Gastroesophageal sphincter (tissue), 4 donors: ENCODE measurements at regions not wholly inside any gene's neighbourhood (a gene's known extent, or its start where the extent isn't known, plus 50 kb on each side); places are given as distances from the start of the nearest gene placed in this dataset.

Experiments used
- ATAC-seq: fragments of 150-250 bp; one replicate; pipeline ENCODE4 v1.9.1; 2016; ENCODE audit warnings: mild to moderate bottlenecking, moderate library complexity
- H3K27ac ChIP-seq, 4 donors: fragments of 200-600 bp; sonication (generic) in 3 of 4; 1 replicate in 3 of 4; 2 replicates in 1 of 4; pipeline ENCODE4 v1.5.1; 2016 to 2019
- H3K27me3 ChIP-seq: fragments of 200-600 bp; sonication (generic); one replicate; pipeline ENCODE4 v1.5.1; 2019
- H3K36me3 ChIP-seq, 2 donors: fragments of 200-600 bp; sonication (generic); one replicate each; pipeline ENCODE4 v1.5.1; 2019; ENCODE audit warnings: control low read depth in 1 of 2
- H3K4me1 ChIP-seq, 3 donors: fragments of 200-600 bp; sonication (generic); 1 replicate in 2 of 3; 2 replicates in 1 of 3; pipeline ENCODE4 v1.5.1; 2016 to 2019; ENCODE audit warnings: control low read depth in 2 of 3
- H3K4me3 ChIP-seq, 2 donors: fragments of 200-600 bp; sonication (generic); one replicate each; pipeline ENCODE4 v1.5.1; 2019; ENCODE audit warnings: mild to moderate bottlenecking in 1 of 2, moderate library complexity in 1 of 2
- H3K9me3 ChIP-seq, 3 donors: fragments of 200-600 bp; sonication (generic); one replicate each; pipeline ENCODE4 v1.5.1; 2017 to 2019; ENCODE audit warnings: control low read depth in 2 of 3
- CTCF ChIP-seq, 4 experiments: fragments of 200-600 bp in 2 of 4; fragments of 450-650 bp in 2 of 4; sonication (generic) in 1 of 4; IDR thresholded peaks; one replicate each; pipeline ENCODE4 v1.5.1; 2017 to 2019; ENCODE audit warnings: antibody characterized with exemption in 4 of 4, mild to moderate bottlenecking in 2 of 4, moderate library complexity in 2 of 4
- EP300 ChIP-seq: sonication (generic); formaldehyde crosslinking; IDR thresholded peaks from one replicate; pipeline ENCODE4 v1.6.1; 2017; ENCODE audit warnings: antibody characterized with exemption, mild to moderate bottlenecking
- POLR2A ChIP-seq, 2 donors: fragments of 450-650 bp; IDR thresholded peaks; one replicate each; pipeline ENCODE4 v1.6.1; 2017; ENCODE audit warnings: antibody characterized with exemption in 2 of 2, mild to moderate bottlenecking in 2 of 2, moderate library complexity in 1 of 2
- POLR2AphosphoS5 ChIP-seq: sonication (generic); formaldehyde crosslinking; IDR thresholded peaks from one replicate; pipeline ENCODE4 v1.6.1; 2017; ENCODE audit warnings: antibody characterized with exemption
- WGBS, 2 donors: methylation state at CpG; one replicate each; pipeline ENCODE4 v1.1.5; 2018; ENCODE audit warnings: low coverage in 1 of 2; 5-methylcytosine and 5-hydroxymethylcytosine counted together

- Histone ChIP-seq H3K27ac (peak overlapping the region in 2 of 4 donors; percentile 12 to 47), H3K4me1 (no peaks in the 10 kb centered on the region), H3K27me3 (no peaks in the 10 kb centered on the region), H3K36me3 (no peaks in the 10 kb centered on the region), H3K4me3 (no peak overlapping the region), H3K9me3 (peaks cover 0 to 10% (median 0%) of the 10 kb centered on the region in 3 donors)
- ATAC-seq = no peak
- no peak for TF ChIP-seq POLR2AphosphoS5
- TF ChIP-seq CTCF (IDR thresholded peaks at IDR 0.05) = no peak
- no peak for TF ChIP-seq POLR2A (IDR thresholded peaks at IDR 0.05)
- TF ChIP-seq EP300 = no peak
- 31 to 48% methylated on average over 3 of the region's 3 CpGs for WGBS, 2 donors
Measured at GRCh38 chr1:172779491-172779890, 120.6 kb downstream of the FASLG start.

- no peak for TF ChIP-seq EP300
- no peak for TF ChIP-seq CTCF (IDR thresholded peaks at IDR 0.05)
- TF ChIP-seq POLR2AphosphoS5 = no peak
- TF ChIP-seq POLR2A (IDR thresholded peaks at IDR 0.05) = no peak
- no peaks in the 10 kb centered on the region for H3K36me3 ChIP-seq
- no peak overlapping the region for H3K4me3 ChIP-seq
- H3K27ac ChIP-seq = no peak overlapping the region
- H3K9me3 ChIP-seq = peaks cover 0 to 10% (median 0%) of the 10 kb centered on the region in 3 donors
- WGBS, 2 donors = 83 to 89% methylated on average over 4 of the region's 4 CpGs
- no peaks in the 10 kb centered on the region for H3K27me3 ChIP-seq
- no peaks in the 10 kb centered on the region for H3K4me1 ChIP-seq
- ATAC-seq = no peak
Measured at GRCh38 chr1:172781513-172782140, 122.7 kb downstream of the FASLG start.

GRCh38 chr1:172789840-172790239 lies 130.9 kb downstream of the FASLG start:
- Histone ChIP-seq H3K27me3 (no peaks in the 10 kb centered on the region), H3K9me3 (no peaks in the 10 kb centered on the region), H3K27ac (no peak overlapping the region), H3K4me1 (no peaks in the 10 kb centered on the region), H3K4me3 (no peak overlapping the region), H3K36me3 (no peaks in the 10 kb centered on the region)
- WGBS, 2 donors = 95 to 100% methylated on average over 2 of the region's 2 CpGs
- no peak for TF ChIP-seq CTCF (IDR thresholded peaks at IDR 0.05)
- TF ChIP-seq POLR2A (IDR thresholded peaks at IDR 0.05) = no peak
- no peak for TF ChIP-seq EP300
- no peak for TF ChIP-seq POLR2AphosphoS5
- ATAC-seq = no peak

- 56 to 71% methylated on average over 1 to 2 of the region's 2 CpGs for WGBS, 2 donors
- TF ChIP-seq POLR2AphosphoS5 (no peak), CTCF (IDR thresholded peaks at IDR 0.05) (no peak), EP300 (no peak), POLR2A (IDR thresholded peaks at IDR 0.05) (no peak)
- Histone ChIP-seq H3K4me3 (no peak overlapping the region), H3K36me3 (no peaks in the 10 kb centered on the region), H3K27me3 (no peaks in the 10 kb centered on the region), H3K4me1 (no peaks in the 10 kb centered on the region), H3K9me3 (no peaks in the 10 kb centered on the region), H3K27ac (no peak overlapping the region)
- no peak for ATAC-seq
Measured at GRCh38 chr1:172790245-172790644, 131.3 kb downstream of the FASLG start.

- no peaks in the 10 kb centered on the region for H3K4me1 ChIP-seq
- no peak for TF ChIP-seq EP300
- TF ChIP-seq POLR2AphosphoS5 = no peak
- no peak for TF ChIP-seq CTCF (IDR thresholded peaks at IDR 0.05)
- TF ChIP-seq POLR2A (IDR thresholded peaks at IDR 0.05) = no peak
- no peaks in the 10 kb centered on the region for H3K9me3 ChIP-seq
- no peak overlapping the region for H3K4me3 ChIP-seq
- WGBS, 2 donors = 78 to 86% methylated on average over 3 of the region's 3 CpGs
- no peak for ATAC-seq
- H3K36me3 ChIP-seq = no peaks in the 10 kb centered on the region
- no peaks in the 10 kb centered on the region for H3K27me3 ChIP-seq
- H3K27ac ChIP-seq = no peak overlapping the region
Measured at GRCh38 chr1:172793823-172794222, 134.9 kb downstream of the FASLG start.
